H1 (cell line): ENCODE measurements at regions not wholly inside any gene's neighbourhood (a gene's known extent, or its start where the extent isn't known, plus 50 kb on each side); places are given as distances from the start of the nearest gene placed in this dataset.
A peak's percentile ranks its signal among the peaks of the same experiment; 100 is the strongest.

ENCODE experiments used
- CTCF ChIA-PET: fragments of 300-600 bp; sonication (Branson Sonifier 250); formaldehyde crosslinking; loops from one replicate; lab custom pipeline; 2021; ENCODE audit not compliant: partially characterized antibody; lab: Charles Lee
- POLR2A ChIA-PET: fragments of 300-600 bp; sonication (Branson Sonifier 250); formaldehyde crosslinking; loops from one replicate; lab custom pipeline; 2021; ENCODE audit warnings: inconsistent platforms; ENCODE audit not compliant: partially characterized antibody; lab: Charles Lee
- DNase-seq, 2 experiments: peaks; one replicate each; pipeline versions ENCODE4 v3.0.0 to v3.0.0-alpha.2; 2010 to 2022; ENCODE audit warnings: low spot score in 2 of 2, low read depth in 1 of 2, mixed read lengths in 1 of 2
- FAIRE-seq: peaks from 2 replicates; lab custom pipeline; 2011; peaks lifted over from hg19 to GRCh38; lab: Jason Lieb, UNC
- H2AFZ ChIP-seq: 2 replicates; pipeline ENCODE4 v1.8.1; 2012; ENCODE audit warnings: low read length, inconsistent platforms
- H2AK5ac ChIP-seq: 2 replicates; pipeline ENCODE4 v1.6.1; 2013; ENCODE audit warnings: low read depth, low read length
- H2BK120ac ChIP-seq: replicated peaks from 2 replicates; pipeline ENCODE3; 2013; ENCODE audit warnings: low read depth, low read length, inconsistent platforms
- H2BK12ac ChIP-seq: 2 replicates; pipeline ENCODE4 v1.6.1; 2013; ENCODE audit warnings: low read depth, low read length
- H2BK15ac ChIP-seq: 2 replicates; pipeline ENCODE4 v1.6.1; 2013; ENCODE audit warnings: low read length
- H2BK20ac ChIP-seq: 2 replicates; pipeline ENCODE4 v1.6.1; 2013; ENCODE audit warnings: low read length
- H2BK5ac ChIP-seq: 2 replicates; pipeline ENCODE4 v1.6.1; 2013; ENCODE audit warnings: low read depth, low read length
- H3K14ac ChIP-seq: 2 replicates; pipeline ENCODE4 v1.6.1; 2013; ENCODE audit warnings: inconsistent platforms; ENCODE audit not compliant: insufficient read length
- H3K18ac ChIP-seq: 2 replicates; pipeline ENCODE4 v1.6.1; 2013; ENCODE audit warnings: low read length; ENCODE audit errors: extremely low read depth
- H3K23ac ChIP-seq: 2 replicates; pipeline ENCODE4 v1.6.1; 2013; ENCODE audit warnings: inconsistent platforms; ENCODE audit not compliant: insufficient read length
- H3K23me2 ChIP-seq: 2 replicates; pipeline ENCODE4 v1.6.1; 2013; ENCODE audit warnings: low read depth, low read length
- H3K27ac ChIP-seq: 2 replicates; pipeline ENCODE4 v1.6.1; 2011; ENCODE audit warnings: low read depth, low read length, inconsistent platforms
- H3K27me3 ChIP-seq, 4 experiments: replicated peaks in 1 of 4; 1 replicate in 1 of 4; 2 replicates in 3 of 4; pipeline versions ENCODE4 v1.6.1 to v1.8.1; 2011 to 2013; ENCODE audit warnings: low read length in 3 of 4, mild to moderate bottlenecking in 3 of 4, inconsistent platforms in 2 of 4, mixed read lengths in 2 of 4, moderate library complexity in 1 of 4; ENCODE audit not compliant: control insufficient read depth in 3 of 4, insufficient read depth in 3 of 4; ENCODE audit errors: extremely low read depth in 1 of 4
- H3K36me3 ChIP-seq, 4 experiments: 2 replicates each; pipeline versions ENCODE4 v1.6.1 to v1.8.1; 2011 to 2013; ENCODE audit warnings: mild to moderate bottlenecking in 4 of 4, low read length in 3 of 4, moderate library complexity in 2 of 4, control low read depth in 1 of 4, inconsistent platforms in 1 of 4; ENCODE audit not compliant: insufficient read depth in 4 of 4, control insufficient read depth in 2 of 4
- H3K4ac ChIP-seq: replicated peaks from 2 replicates; pipeline ENCODE3; 2013; ENCODE audit warnings: low read length, low read depth, mixed read lengths, inconsistent platforms; ENCODE audit not compliant: insufficient read length
- H3K4me1 ChIP-seq, 4 experiments: replicated peaks in 1 of 4; 1 replicate in 1 of 4; 2 replicates in 3 of 4; pipeline versions ENCODE4 v1.6.1 to v1.8.1; 2011 to 2013; ENCODE audit warnings: low read length in 3 of 4, inconsistent platforms in 2 of 4, mixed read lengths in 1 of 4; ENCODE audit not compliant: insufficient read depth in 4 of 4, control insufficient read depth in 3 of 4
- H3K4me2 ChIP-seq, 2 experiments: 2 replicates each; pipeline versions ENCODE4 v1.6.1 to v1.8.1; 2011 to 2013; ENCODE audit warnings: low read depth in 2 of 2, low read length in 2 of 2, control low read depth in 1 of 2, inconsistent platforms in 1 of 2, mild to moderate bottlenecking in 1 of 2; ENCODE audit not compliant: insufficient read depth in 1 of 2
- H3K4me3 ChIP-seq, 4 experiments: fragments of 200-600, 300-600 bp in 1 of 4; sonication (generic), shearing (Covaris generic), sonication (Bioruptor Twin) in 1 of 4; 2 replicates each; pipeline versions ENCODE4 v1.5.1 to v1.8.1; 2011 to 2016; ENCODE audit warnings: low read length in 4 of 4, low read depth in 3 of 4, control low read depth in 2 of 4, inconsistent platforms in 2 of 4, mild to moderate bottlenecking in 2 of 4, mixed read lengths in 1 of 4, moderate library complexity in 1 of 4; ENCODE audit not compliant: insufficient read depth in 2 of 4; ENCODE audit errors: extremely low read depth in 1 of 4
- H3K56ac ChIP-seq: replicated peaks from 2 replicates; pipeline ENCODE3; 2013; ENCODE audit warnings: low read depth, mild to moderate bottlenecking, mixed read lengths, low read length, inconsistent platforms; ENCODE audit not compliant: insufficient read length
- H3K79me1 ChIP-seq: 2 replicates; pipeline ENCODE4 v1.6.1; 2013; ENCODE audit warnings: low read depth, low read length, control low read depth
- H3K79me2 ChIP-seq, 2 experiments: 2 replicates each; pipeline versions ENCODE4 v1.6.1 to v1.8.1; 2012 to 2013; ENCODE audit warnings: low read length in 2 of 2, mild to moderate bottlenecking in 2 of 2, inconsistent platforms in 1 of 2; ENCODE audit not compliant: insufficient read depth in 2 of 2, control insufficient read depth in 1 of 2
- H3K9ac ChIP-seq, 4 experiments: replicated peaks in 1 of 4; 1 replicate in 1 of 4; 2 replicates in 3 of 4; pipeline versions ENCODE4 v1.6.1 to v1.8.1; 2011 to 2013; ENCODE audit warnings: low read depth in 3 of 4, low read length in 3 of 4, control low read depth in 2 of 4, mild to moderate bottlenecking in 2 of 4, moderate library complexity in 2 of 4, inconsistent platforms in 1 of 4; ENCODE audit errors: extremely low read depth in 1 of 4
- H3K9me3 ChIP-seq, 2 experiments: 2 replicates each; pipeline versions ENCODE4 v1.6.1 to v1.8.1; 2012 to 2013; ENCODE audit warnings: mild to moderate bottlenecking in 2 of 2, moderate library complexity in 2 of 2, control low read depth in 1 of 2, inconsistent platforms in 1 of 2, low read depth in 1 of 2, low read length in 1 of 2, mixed read lengths in 1 of 2; ENCODE audit not compliant: insufficient read depth in 2 of 2
- H4K20me1 ChIP-seq, 2 experiments: replicated peaks in 1 of 2; 2 replicates each; pipeline versions ENCODE3 to v1.8.1; 2011 to 2013; ENCODE audit warnings: inconsistent platforms in 2 of 2, low read length in 2 of 2, mild to moderate bottlenecking in 1 of 2; ENCODE audit not compliant: insufficient read depth in 2 of 2, control insufficient read depth in 1 of 2
- H4K5ac ChIP-seq: 2 replicates; pipeline ENCODE4 v1.6.1; 2013; ENCODE audit warnings: low read length, low read depth, mixed read lengths, inconsistent platforms; ENCODE audit not compliant: insufficient read length
- H4K8ac ChIP-seq: 2 replicates; pipeline ENCODE4 v1.8.0; 2013; ENCODE audit warnings: mild to moderate bottlenecking, moderate library complexity, low read length, inconsistent platforms; ENCODE audit not compliant: insufficient read depth; ENCODE audit errors: extremely low read depth
- H4K91ac ChIP-seq: replicated peaks from 2 replicates; pipeline ENCODE3; 2013; ENCODE audit warnings: low read length, mixed read lengths, inconsistent platforms; ENCODE audit not compliant: insufficient read length
- BCL11A ChIP-seq, 2 experiments: IDR thresholded peaks; one replicate each; pipeline ENCODE4 v1.6.1; 2011; ENCODE audit warnings: low read depth in 2 of 2, low read length in 2 of 2, mild to moderate bottlenecking in 2 of 2
- CBX5 ChIP-seq: fragments of 300-800, 300-1000 bp; sonication (generic); IDR thresholded peaks from 2 replicates; pipeline ENCODE4 v1.7.1; 2016; ENCODE audit warnings: antibody characterized with exemption, low read length, low read depth
- NRF1 ChIP-seq: IDR thresholded peaks from 2 replicates; pipeline ENCODE4 v1.6.1; 2011; ENCODE audit warnings: mild to moderate bottlenecking, low read depth, low read length, improper control_type of control experiment
- SIN3A ChIP-seq, 2 experiments: IDR thresholded peaks in 1 of 2; conservative IDR thresholded peaks in 1 of 2; 2 replicates each; pipeline ENCODE4 v1.6.1; 2011 to 2012; ENCODE audit warnings: low read length in 2 of 2, improper control_type of control experiment in 1 of 2, low read depth in 1 of 2, mild to moderate bottlenecking in 1 of 2
- SIX5 ChIP-seq: IDR thresholded peaks from 2 replicates; pipeline ENCODE4 v1.6.1; 2011; ENCODE audit warnings: mild to moderate bottlenecking, low read depth, low read length
- ZNF274 ChIP-seq: IDR thresholded peaks from 2 replicates; pipeline ENCODE4 v1.7.0; 2012; ENCODE audit warnings: low read length, borderline replicate concordance; ENCODE audit errors: extremely low read depth
- TF ChIP-seq, protein P1 (sequence below): IDR thresholded peaks from 2 replicates; pipeline ENCODE4 v1.6.1; 2012; ENCODE audit warnings: low read length, inconsistent platforms
- TF ChIP-seq, protein P2 (sequence below), 3 experiments: IDR thresholded peaks; 1 replicate in 2 of 3; 2 replicates in 1 of 3; pipeline versions ENCODE4 v1.5.1 to v1.6.1; 2011; ENCODE audit warnings: low read length in 3 of 3, mild to moderate bottlenecking in 3 of 3, inconsistent platforms in 2 of 3, low read depth in 1 of 3, moderate library complexity in 1 of 3; ENCODE audit not compliant: insufficient read depth in 1 of 3; ENCODE audit errors: control extremely low read depth in 1 of 3

DNA sequence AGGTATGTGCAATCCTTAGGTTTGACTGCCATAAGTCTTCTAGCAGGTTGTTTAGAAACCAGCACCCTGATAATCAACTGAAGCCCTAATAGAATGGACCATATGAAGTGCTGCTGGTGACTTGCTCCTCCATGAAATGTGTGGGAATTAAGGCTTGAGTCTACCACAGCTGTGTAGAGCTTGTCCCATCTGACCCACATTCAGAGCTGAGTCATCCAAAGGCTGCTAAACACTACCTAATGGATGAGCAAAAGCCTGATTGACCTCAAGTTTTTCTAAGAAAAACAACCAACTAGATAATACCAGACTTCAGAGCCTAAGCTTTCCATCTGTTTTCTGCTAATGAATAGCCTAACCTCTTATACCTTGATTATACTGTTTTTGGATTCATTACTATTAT is 120.3 kb upstream of the MOCS1 start:
- peaks cover 0 to 8% of the 10 kb centered on the region in 2 experiments; a peak in 2 of 4 replicates for H3K9me3 ChIP-seq
- H2AK5ac ChIP-seq, result no peak overlapping the region
- H4K91ac ChIP-seq, result no peak overlapping the region
- H2BK12ac ChIP-seq, result no peak overlapping the region
- no peak overlapping the region for H2BK5ac ChIP-seq
- no peak overlapping the region for H3K18ac ChIP-seq
- H3K4ac ChIP-seq, result no peak overlapping the region
- H2BK20ac ChIP-seq, result no peak overlapping the region
- H4K20me1 ChIP-seq, result no peaks in the 10 kb centered on the region
- no peak overlapping the region for H2BK120ac ChIP-seq
- FAIRE-seq (no peak), DNase-seq (no peak)
- H3K79me1 ChIP-seq, result no peaks in the 10 kb centered on the region
- H4K8ac ChIP-seq, result no peak overlapping the region
- H3K56ac ChIP-seq, result no peak overlapping the region
- no peak overlapping the region for H3K4me2 ChIP-seq
- H2BK15ac ChIP-seq, result no peak overlapping the region
- CTCF ChIA-PET, result interaction anchor here (1.0 kb wide), 1 partner anchor 16 kb away, joined by 3 read pairs; no protein-coding TSS in a partner anchor
- H3K9ac ChIP-seq, result no peak overlapping the region
- no peaks in the 10 kb centered on the region for H3K23me2 ChIP-seq
- POLR2A ChIA-PET, result no interaction called here
- H3K27ac ChIP-seq, result no peak overlapping the region
- no peak overlapping the region for H3K23ac ChIP-seq
- H3K4me1 ChIP-seq, result no peaks in the 10 kb centered on the region
- no peak overlapping the region for H4K5ac ChIP-seq
- H3K79me2 ChIP-seq, result no peaks in the 10 kb centered on the region
- no peaks in the 10 kb centered on the region for H3K36me3 ChIP-seq
- peak overlapping the region; percentile 49 for H3K14ac ChIP-seq
- no peak overlapping the region for H3K4me3 ChIP-seq
- H2AFZ ChIP-seq, result no peak overlapping the region
- H3K27me3 ChIP-seq, result no peaks in the 10 kb centered on the region
- TF ChIP-seq, protein P1, sequence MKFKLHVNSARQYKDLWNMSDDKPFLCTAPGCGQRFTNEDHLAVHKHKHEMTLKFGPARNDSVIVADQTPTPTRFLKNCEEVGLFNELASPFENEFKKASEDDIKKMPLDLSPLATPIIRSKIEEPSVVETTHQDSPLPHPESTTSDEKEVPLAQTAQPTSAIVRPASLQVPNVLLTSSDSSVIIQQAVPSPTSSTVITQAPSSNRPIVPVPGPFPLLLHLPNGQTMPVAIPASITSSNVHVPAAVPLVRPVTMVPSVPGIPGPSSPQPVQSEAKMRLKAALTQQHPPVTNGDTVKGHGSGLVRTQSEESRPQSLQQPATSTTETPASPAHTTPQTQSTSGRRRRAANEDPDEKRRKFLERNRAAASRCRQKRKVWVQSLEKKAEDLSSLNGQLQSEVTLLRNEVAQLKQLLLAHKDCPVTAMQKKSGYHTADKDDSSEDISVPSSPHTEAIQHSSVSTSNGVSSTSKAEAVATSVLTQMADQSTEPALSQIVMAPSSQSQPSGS, result no peak
- TF ChIP-seq NRF1 (no peak), SIX5 (no peak), SIN3A (conservative IDR thresholded peaks at IDR 0.05 in 1 of 2, IDR thresholded peaks at IDR 0.05 in 1 of 2; ENCODE audit: low read depth in 1 of 2, low read length in 2 of 2) (no peak), CBX5 (no peak), BCL11A (IDR thresholded peaks at IDR 0.05; ENCODE audit: low read depth in 2 of 2, low read length in 2 of 2) (no peak), ZNF274 (no peak)
- TF ChIP-seq, protein P2, sequence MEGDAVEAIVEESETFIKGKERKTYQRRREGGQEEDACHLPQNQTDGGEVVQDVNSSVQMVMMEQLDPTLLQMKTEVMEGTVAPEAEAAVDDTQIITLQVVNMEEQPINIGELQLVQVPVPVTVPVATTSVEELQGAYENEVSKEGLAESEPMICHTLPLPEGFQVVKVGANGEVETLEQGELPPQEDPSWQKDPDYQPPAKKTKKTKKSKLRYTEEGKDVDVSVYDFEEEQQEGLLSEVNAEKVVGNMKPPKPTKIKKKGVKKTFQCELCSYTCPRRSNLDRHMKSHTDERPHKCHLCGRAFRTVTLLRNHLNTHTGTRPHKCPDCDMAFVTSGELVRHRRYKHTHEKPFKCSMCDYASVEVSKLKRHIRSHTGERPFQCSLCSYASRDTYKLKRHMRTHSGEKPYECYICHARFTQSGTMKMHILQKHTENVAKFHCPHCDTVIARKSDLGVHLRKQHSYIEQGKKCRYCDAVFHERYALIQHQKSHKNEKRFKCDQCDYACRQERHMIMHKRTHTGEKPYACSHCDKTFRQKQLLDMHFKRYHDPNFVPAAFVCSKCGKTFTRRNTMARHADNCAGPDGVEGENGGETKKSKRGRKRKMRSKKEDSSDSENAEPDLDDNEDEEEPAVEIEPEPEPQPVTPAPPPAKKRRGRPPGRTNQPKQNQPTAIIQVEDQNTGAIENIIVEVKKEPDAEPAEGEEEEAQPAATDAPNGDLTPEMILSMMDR (IDR thresholded peaks at IDR 0.05; ENCODE audit: control extremely low read depth in 1 of 3, insufficient read depth in 1 of 3, low read depth in 1 of 3, low read length in 3 of 3), result no peak
